UCSD-AML1 (cell line): ENCODE measurements at regions not wholly inside any gene's neighbourhood (a gene's known extent, or its start where the extent isn't known, plus 50 kb on each side); places are given as distances from the start of the nearest gene placed in this dataset.
A peak's percentile ranks its signal among the peaks of the same experiment; 100 is the strongest.

Experiments used
- DNase-seq: peaks from one replicate; lab custom pipeline; 2025; ENCODE audit not compliant: unreplicated experiment; lab: John Stamatoyannopoulos, UW

DNA sequence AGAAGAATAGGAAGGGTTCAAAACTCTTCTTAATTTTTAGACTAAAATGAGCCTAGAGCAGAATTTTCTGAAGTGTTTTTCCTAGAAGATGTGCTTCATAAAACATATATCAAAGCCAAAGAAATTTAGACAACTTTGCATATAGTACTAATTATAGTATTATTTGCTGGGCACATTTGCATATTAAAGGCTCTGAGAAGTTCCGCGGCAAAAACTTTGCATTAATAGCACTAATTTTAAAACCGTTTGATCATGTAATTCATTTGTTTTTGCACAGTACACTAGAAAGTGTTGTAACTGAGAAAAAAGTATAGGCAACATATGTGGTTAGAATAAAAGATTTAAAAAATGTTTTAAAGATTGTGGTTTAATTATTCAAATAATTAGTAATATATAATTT lies 412.0 kb upstream of the NR2F2 start:
- no peak for DNase-seq

DNA sequence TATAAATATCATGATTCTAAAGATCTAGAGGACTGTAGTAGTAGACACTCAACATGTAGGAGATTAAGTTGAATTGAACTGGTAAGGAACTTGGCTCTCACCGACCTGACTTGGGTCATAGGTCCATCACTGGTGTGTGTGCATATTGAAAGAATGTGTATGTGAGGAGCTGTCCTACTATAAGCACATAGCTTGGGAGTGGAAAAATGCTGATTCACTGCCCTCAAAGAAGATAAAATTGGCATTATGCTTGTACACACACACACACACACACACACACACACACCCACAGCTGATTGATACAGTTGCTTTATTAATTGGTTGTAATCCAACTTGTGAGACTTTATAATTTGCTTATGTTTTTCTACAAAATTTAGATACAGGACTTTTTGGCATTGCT lies 411.0 kb upstream of the NR2F2 start:
- no peak for DNase-seq

DNA sequence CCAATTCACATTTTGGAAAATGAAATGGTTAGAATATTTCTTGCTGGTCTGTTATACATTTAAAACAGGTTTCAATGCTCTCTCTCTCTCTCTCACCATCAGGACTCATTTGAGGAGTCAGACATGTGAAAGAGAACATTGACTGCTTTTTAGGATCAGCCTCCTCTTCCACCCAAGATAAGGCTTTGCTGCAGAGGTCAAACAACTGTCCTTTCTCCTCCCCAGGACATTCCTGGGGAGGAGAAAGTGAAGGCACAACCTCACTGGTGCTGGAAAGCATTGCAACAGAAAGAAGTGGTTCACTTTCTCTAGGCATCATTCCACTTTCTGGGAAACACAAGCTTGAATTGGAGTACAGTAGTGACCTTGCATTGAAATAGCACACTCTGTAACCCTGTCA lies 409.1 kb upstream of the NR2F2 start:
- no peak for DNase-seq

DNA sequence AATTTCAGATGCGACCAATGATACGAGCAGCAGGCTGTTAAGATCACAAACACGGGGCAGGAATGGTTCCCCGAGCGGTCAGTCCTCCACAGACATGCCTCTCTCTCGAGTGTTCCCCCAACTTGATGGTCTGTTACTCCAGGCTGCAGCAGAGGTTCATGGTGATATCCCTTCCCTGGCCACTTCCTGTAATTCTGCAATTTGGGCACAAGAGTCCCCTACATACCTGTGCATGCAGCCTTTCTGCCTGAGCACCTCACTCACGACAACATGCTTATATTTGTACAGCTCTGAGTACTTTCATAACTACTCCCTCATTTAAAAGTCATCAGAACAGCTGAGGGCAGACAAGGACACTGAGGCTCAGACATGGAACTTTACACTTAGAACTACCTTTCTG lies 408.1 kb upstream of the NR2F2 start:
- DNase-seq = no peak

DNA sequence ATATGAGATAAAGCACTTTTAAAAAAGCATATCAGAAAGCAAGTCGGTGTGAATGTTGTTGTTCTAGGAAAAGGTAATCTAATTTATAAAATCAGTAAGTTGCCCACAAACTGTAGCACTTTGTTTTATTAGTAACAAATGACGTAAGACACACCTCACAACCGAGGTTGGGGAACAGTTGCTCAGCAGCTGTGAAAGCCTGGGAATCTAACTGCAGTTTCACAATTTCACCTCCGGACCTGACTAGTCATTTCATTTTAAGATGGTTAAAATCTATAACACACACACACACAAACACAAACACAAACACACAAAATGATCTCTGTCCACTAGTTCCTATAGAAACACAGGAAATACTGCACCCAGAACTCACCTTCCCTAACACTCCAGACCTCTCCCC lies 406.7 kb upstream of the NR2F2 start:
- DNase-seq = no peak

DNA sequence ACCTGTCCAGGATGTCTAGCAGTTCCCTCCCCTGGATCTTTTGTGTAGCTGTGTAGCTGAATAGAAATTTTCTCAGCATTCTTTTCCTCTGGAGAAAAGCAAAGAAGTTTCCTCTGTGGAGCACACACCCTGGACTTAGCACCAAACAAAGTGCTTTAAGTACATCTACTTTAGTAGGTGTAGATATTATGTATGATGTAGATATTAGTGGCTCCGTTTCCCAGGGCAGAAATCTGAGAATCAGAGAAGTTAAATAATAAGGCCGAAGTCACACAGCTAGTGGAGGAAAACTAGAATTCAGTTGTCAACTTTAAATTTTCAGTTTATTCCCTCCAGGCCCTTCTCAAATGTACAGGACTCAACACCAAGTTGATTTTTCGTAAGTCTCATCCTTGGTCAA lies 401.7 kb upstream of the NR2F2 start:
- DNase-seq = no peak

DNA sequence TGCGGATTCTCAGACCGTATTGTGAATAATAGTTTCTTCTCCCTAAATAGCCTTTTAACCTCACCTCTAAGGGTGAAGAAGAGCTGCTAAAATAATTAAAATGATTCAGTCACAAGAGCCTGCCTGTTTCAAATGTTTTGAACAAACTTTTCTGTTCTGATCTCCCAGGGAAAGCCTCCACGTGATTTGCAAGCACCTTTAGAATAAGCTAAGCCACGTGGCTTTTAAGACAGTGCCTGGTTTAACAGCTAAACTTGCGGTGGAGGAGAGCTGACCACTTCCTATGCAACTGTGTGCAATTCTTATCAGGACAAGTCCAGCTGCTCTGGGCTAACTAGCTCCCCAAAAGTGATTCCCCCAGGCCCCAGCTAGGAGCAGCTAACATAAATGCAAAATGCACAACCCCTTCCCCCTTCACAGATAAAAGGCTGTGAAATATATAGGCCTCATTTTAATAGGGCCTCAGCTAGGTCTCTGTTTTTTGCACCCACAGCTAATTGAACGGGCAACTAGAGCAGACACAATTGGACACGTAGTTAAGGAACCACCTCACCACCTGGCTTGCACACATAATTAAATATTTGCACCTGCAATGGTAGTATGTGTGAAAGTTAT lies 401.2 kb upstream of the NR2F2 start:
- DNase-seq = peak; percentile 69

DNA sequence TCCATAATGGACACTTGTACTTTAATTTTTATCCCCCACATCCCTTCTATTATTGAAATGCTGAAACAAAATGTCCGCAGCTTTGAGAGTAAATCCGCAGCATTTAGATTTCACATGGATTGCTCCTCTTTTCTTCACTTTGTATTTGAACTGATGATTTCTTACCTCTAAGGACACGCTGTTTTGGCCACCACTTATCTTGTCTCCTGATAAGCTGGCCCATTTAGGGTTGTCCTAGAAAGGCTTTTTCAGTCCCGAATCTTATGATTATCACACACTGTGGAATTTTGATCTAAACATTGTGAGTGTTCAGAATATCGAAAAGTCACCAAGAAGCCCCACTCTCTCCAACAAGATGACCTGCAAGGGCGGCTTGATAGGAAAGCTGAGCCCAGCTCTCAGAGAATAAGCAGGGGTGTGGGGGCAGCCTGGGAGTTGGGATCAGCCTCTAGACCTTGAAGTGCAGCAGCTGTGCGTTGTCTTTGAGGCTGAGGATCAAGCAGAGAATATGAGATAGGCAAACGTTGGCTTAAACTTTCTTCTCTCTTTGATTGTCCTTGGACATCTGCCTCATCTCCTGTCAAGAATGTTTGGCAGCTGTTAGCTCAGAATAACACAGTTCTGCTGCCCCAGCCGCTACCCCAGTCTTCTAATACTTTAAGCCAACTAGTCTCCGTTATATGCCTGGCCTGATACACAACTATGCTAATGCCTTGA lies 399.7 kb upstream of the NR2F2 start:
- DNase-seq = no peak

DNA sequence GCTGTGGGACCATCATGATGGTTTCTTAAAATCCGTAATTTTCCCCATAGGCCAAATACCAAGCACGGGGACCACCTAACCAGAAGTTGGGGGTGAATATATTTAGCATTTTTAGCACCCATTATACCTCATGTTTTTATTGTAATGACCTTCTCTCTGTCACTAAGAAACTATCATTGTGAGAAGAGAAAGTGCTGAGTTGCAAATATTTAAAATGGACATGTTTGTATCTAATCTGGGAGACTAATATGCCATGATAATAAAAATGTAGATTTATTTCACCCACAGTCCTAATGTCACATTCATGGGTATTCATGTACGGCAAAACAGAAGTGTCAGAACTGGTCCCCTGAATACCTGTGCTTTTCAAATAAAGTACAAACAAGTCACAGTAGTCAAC lies 398.9 kb upstream of the NR2F2 start:
- DNase-seq = no peak

DNA sequence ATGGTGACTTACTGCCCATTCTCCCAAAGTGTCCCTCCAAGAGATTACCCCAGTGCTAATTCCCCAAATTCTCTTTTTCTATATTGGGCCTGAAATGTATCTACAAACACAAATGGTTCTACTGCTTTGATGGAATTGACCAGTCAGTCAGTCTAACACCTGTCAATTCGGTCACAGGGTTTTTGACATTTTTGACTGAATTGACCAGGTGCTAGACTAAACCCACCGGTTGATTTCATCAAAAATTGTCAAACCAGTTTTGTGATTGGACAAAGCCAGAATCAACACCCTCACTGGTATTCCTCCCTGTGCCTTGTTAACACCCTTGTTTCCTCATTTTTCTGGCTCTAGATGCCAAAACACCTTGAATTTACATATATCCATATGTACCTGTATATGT lies 398.4 kb upstream of the NR2F2 start:
- DNase-seq = no peak

DNA sequence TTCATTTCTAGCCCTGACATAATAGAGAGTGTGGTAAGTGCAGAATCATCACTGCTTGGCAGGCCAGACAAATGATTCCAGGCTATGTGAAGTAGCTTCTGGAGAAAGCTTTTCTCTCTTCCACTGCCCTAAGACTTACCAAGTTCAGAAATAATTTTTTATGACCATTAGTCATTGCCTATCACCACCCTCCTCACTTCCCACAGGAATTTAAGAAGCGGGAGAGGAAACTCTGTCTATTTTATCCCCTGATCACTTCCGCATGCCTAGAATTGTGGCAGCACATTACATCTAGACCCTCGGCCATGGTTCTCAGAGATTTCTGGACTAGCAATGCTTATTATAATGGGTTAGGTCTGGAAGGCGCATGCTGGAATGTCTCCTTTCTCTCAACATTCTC lies 397.8 kb upstream of the NR2F2 start:
- no peak for DNase-seq

DNA sequence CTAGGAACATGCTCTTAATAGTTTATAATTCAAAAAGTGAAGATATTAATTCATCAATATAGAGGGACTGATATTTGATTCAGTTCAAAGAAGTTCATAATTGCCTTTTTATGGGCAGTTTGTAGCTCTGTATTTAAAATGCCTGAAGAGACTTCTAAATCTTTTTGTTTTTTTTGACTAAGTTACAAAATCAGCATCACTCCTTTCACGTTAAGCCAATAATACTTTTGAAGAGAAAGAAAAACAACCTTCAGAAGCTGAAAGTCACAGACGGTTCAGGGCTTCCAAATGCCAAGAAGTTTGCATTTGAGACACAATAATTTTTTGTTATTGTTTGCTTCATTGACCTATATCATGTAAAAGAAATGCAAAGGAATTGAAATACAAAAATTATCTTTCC lies 394.6 kb upstream of the NR2F2 start:
- DNase-seq = no peak

DNA sequence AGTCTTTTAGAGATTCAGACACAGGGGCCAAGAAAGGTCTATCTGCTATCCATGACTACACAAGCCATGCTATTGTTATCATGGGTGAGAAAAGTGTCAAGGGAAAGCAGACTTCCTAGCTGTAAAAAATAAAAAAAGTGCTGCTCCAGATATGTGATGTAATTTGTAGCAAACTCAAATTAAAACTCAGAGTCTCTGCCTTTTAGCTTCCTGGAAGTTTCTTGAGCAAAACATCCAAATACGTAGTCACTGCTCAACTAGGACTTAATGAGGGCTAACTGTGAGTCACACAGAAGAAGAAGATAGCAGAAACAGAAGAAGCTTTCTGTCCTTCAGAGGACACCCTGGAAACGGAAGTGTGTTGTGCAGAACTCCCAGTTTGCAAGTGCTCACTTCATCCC lies 393.4 kb upstream of the NR2F2 start:
- no peak for DNase-seq

DNA sequence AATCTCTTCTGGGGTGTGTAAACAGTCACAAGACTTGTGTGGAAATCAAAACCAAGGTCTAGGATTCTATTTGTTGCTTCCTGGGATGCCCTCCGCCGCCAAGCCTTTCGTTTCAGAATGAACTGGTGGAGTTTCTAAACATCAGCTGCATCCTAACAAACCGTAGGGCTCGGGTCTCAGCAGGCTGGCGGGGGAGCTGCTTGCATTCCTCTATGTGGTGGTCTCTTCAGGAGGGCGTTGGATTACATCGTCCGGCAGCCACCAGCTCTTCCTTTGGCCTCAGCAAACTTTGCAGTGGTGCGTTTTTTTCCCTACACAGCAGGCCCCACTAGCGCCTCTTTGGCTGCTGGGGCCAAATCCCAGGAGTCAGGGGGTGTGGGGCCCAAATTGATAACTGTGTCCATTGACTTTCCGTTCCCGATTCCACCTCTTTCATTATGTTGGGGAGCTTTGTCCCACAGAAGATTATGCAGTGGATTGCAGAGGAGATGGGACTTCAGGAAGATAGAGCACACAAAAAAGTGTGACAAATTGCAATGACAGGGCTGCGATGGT lies 390.0 kb upstream of the NR2F2 start:
- no peak for DNase-seq

DNA sequence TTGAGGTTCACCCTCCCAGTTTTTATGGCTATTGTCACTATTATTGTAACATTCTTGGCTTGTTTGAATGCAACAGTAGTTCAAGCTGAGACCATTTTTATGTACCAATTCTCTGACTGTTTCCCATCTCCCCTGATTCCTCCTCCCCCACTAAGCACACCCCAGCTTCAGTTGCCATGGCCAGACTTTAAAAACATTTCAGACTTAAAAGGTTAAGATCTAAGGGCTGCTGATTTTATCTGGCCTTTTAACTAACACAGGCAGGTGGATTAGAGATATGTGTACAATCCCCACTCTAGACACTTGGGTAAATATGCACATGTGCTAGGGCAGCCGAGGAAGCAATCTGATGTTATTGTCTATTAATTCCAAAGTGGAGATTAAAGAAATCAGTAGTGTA lies 386.3 kb upstream of the NR2F2 start:
- DNase-seq = no peak

DNA sequence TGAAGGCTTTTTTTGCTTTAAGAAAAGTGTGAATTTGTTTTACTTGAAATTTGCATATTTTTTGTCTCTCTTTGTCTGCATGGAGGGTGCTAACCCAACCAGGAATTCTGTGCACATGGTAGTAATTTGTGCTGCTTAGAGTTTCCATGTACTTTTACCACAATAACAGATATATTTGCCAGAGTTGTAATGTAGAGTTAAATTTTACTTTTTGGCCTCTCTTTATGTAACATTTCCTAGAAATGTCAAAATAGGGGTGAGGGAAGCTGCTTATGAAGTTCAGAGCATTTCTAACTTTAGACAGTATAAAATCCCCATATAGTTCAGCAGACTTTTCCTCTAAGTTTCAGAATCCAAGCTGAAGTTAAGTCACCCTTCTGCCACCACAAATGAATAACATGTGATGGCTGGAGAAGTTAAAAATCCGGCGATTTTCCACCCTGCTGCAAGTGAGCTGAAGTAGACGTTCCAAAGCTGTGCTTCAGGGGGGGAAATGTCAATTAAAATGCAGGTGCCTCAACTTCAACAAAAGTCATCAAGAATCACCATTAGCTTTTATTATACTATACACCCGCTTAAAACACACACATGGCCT lies 385.7 kb upstream of the NR2F2 start:
- no peak for DNase-seq

DNA sequence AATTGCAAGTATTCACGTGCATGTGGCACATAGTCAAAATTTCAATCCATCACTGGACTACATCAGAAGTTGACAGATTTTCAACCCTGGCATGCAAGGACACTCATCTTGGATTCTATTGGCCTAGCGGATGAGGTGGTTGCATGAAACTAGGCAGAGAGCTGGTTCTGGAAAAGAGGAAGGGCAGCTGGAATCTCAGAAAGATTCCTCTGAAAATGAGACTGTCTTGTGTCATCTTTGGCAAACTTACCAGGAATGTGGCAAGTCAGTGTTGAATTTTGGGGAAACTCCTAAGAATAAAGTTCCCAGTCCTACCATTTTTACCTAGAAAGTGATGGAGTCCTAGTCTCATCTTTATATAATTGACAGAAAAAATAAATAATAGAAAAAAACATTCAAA lies 384.3 kb upstream of the NR2F2 start:
- DNase-seq = no peak

DNA sequence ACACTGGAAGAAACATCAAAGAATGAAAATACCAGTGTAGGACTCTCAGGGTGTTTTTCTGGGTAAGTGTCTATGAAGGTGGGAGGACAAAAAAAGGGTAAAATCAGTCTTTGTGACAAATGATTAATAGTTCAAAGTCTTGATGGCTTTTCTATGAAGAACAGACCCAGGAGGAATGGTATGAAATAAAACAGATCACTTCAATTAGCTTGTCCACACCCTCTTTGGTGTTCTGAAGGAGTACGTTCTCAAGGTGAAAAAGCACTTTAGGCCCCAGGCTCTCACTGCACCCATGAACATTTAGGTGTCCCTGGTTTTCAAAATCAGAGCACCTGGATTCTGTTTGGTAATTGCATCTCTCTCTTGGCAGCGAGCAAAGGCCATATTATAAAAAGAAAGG lies 383.6 kb upstream of the NR2F2 start:
- DNase-seq = no peak

DNA sequence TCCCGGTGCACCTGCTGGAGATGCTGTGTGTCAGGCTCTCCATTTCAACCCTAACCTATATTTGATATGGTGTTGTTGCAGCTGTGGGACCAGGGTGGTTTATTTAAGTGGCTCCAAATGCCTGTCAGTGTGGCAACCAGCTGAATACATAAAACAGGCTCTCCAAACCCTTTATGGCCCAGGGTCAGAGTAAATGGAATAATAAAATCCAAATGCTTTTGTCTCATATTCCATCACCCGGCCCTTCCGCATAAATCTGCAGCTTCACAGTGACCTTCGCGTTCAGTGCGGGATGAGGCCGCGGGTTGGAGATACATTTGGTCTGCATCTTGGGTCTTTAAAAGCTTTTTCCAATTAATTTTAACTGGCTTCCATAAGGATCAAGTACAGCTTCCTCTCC lies 382.1 kb upstream of the NR2F2 start:
- no peak for DNase-seq

DNA sequence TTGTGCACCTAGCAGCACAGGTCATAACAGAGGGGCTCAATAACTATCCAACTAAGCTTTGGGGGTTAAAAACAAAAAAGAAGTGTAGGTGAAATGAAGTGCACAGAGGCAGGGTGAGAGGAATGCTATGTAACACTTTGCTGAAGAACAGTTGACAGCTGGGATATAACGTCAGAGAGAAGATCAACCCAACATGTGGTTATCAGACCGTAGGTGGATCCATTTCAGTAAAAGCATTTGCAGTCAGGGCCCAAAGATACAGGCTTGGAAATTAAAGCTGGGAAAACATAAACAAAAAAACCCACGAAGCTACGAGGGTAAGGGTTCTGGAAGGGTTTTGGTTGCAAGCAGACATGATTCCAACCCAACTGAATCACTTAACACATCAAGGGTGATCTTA lies 377.5 kb upstream of the NR2F2 start:
- DNase-seq = no peak

DNA sequence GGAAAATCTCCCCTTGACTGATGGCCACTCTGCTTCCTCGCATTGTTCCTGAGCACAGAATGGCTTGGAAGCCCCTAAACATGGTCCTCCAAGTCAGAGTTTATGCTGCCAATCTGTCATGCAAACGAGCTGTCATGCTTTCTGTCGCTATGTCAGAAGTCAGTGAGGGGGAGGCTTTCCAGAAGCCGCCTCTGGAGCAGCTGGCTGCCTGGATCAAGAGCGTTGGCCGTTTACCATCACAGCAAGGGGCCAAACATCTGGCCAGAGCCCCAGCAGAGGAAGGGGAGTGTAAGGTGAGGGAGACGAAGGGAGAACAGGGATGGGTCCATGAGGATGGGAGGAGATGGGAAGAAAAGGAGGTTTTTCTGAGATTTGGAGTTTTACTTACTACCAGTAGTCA lies 372.6 kb upstream of the NR2F2 start:
- no peak for DNase-seq

DNA sequence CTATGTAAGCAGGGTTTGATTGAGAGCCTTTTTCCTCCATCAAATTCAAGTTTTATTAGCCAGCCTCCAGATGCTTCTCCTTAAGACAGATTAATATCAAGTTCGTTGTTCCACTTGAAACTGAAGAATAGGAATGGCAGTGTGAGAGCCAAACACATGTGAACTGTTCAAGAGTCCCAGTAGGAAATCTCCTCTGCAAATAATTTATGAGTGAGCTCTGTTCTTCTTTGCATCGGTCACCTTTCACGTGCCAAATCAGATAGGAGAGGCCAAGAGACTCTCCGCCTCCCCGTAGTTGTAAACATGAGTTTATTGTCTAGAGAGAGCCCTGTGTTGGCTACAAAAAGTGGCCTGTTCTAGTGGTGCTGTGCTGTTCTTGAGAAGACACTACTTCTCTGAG lies 372.1 kb upstream of the NR2F2 start:
- DNase-seq = no peak

DNA sequence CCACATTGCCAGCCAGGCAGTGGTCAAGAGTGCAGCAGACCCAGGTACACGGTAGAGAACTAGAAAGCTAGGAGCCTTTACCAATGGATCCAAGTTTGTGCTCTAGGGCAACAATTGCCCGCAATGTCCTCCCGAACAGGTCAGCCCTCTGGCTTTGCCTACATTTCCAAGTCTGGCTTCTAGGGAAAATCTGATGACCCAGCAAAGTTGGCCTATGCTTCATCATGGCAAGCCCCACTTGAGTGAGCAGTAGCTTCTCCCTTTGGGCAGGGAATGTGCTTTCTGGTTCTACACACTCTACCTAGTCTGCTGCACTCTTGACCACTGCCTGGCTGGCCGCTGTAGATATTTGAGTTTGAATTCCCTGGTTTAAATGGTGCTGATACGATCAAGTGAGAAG lies 361.6 kb upstream of the NR2F2 start:
- no peak for DNase-seq
